GM23248 (cell line): ENCODE measurements at regions not wholly inside any gene's neighbourhood (a gene's known extent, or its start where the extent isn't known, plus 50 kb on each side); places are given as distances from the start of the nearest gene placed in this dataset.
"Not testable (repeated sequence)": the region's sequence is repeated elsewhere in the genome, so short reads cannot be mapped to it uniquely, and the experiment has no call there.

Source experiments
- DNase-seq: peaks from one replicate; pipeline ENCODE4 v3.0.0-alpha.2; 2015
- H2AFZ ChIP-seq: fragments of 200-600 bp; sonication (generic); 2 replicates; pipeline ENCODE4 v1.6.1; 2016; ENCODE audit warnings: antibody characterized with exemption
- H3F3A ChIP-seq: fragments of 200-600 bp; sonication (generic); 2 replicates; pipeline ENCODE4 v1.6.1; 2016; ENCODE audit warnings: mild to moderate bottlenecking, antibody characterized with exemption, mixed run types; ENCODE audit not compliant: insufficient read depth
- H3K27ac ChIP-seq: fragments of 200-600 bp; sonication (generic); 2 replicates; pipeline ENCODE4 v1.5.1; 2016; ENCODE audit warnings: mild to moderate bottlenecking
- H3K27me3 ChIP-seq: fragments of 200-600 bp; sonication (generic); replicated peaks from 2 replicates; pipeline ENCODE4 v1.6.1; 2016; ENCODE audit warnings: mild to moderate bottlenecking; ENCODE audit not compliant: insufficient read depth
- H3K36me3 ChIP-seq: fragments of 200-600 bp; sonication (generic); 2 replicates; pipeline ENCODE4 v1.6.1; 2016; ENCODE audit warnings: low read depth, mild to moderate bottlenecking
- H3K4me1 ChIP-seq: fragments of 200-600 bp; sonication (generic); 2 replicates; pipeline ENCODE4 v1.6.1; 2016; ENCODE audit warnings: mild to moderate bottlenecking; ENCODE audit not compliant: insufficient read depth
- H3K4me2 ChIP-seq: fragments of 200-600 bp; sonication (generic); one replicate; pipeline ENCODE4 v1.6.1; 2016; ENCODE audit warnings: mild to moderate bottlenecking; ENCODE audit not compliant: unreplicated experiment
- H3K4me3 ChIP-seq: fragments of 200-600 bp; sonication (generic); 2 replicates; pipeline ENCODE4 v1.5.1; 2016; ENCODE audit warnings: mild to moderate bottlenecking
- H3K79me2 ChIP-seq: fragments of 200-600 bp; sonication (generic); 2 replicates; pipeline ENCODE4 v1.6.1; 2016; ENCODE audit warnings: mild to moderate bottlenecking; ENCODE audit not compliant: insufficient read depth
- H3K9ac ChIP-seq: fragments of 200-600 bp; sonication (generic); 2 replicates; pipeline ENCODE4 v1.6.1; 2016; ENCODE audit warnings: mild to moderate bottlenecking
- H3K9me2 ChIP-seq: fragments of 200-600 bp; sonication (generic); 2 replicates; pipeline ENCODE4 v1.6.1; 2016; ENCODE audit warnings: mixed run types, mild to moderate bottlenecking, moderate library complexity; ENCODE audit not compliant: insufficient read depth
- H3K9me3 ChIP-seq: fragments of 200-600 bp; sonication (generic); one replicate; pipeline ENCODE4 v1.6.1; 2017; ENCODE audit warnings: low read depth
- H4K20me1 ChIP-seq: fragments of 200-600 bp; sonication (generic); 2 replicates; pipeline ENCODE4 v1.6.0; 2016; ENCODE audit not compliant: insufficient read depth
- EZH2 ChIP-seq: fragments of 200-600 bp; sonication (generic); IDR thresholded peaks from 2 replicates; pipeline ENCODE4 v1.6.1; 2018; ENCODE audit warnings: antibody characterized with exemption, mild to moderate bottlenecking; ENCODE audit not compliant: insufficient read depth, poor library complexity, severe bottlenecking
- EZH2phosphoT487 ChIP-seq: fragments of 200-600 bp; sonication (generic); IDR thresholded peaks from 2 replicates; pipeline ENCODE4 v1.6.1; 2018; ENCODE audit warnings: antibody characterized with exemption, moderate library complexity, mild to moderate bottlenecking, low read depth; ENCODE audit not compliant: insufficient read depth
- WGBS, 2 experiments: methylation state at CpG; one replicate each; pipeline ENCODE4 v1.1.6; 2015 to 2017; ENCODE audit warnings: low lambda C conversion rate in 2 of 2, low coverage in 1 of 2; ENCODE audit errors: missing lambda C conversion rate in 2 of 2; 5-methylcytosine and 5-hydroxymethylcytosine counted together
- in situ Hi-C: fragments of 300-500 bp; cut with MboI; formaldehyde crosslinking; loops from 2 replicates; pipeline ENCODE4 v1.15.0; 2020

DNA sequence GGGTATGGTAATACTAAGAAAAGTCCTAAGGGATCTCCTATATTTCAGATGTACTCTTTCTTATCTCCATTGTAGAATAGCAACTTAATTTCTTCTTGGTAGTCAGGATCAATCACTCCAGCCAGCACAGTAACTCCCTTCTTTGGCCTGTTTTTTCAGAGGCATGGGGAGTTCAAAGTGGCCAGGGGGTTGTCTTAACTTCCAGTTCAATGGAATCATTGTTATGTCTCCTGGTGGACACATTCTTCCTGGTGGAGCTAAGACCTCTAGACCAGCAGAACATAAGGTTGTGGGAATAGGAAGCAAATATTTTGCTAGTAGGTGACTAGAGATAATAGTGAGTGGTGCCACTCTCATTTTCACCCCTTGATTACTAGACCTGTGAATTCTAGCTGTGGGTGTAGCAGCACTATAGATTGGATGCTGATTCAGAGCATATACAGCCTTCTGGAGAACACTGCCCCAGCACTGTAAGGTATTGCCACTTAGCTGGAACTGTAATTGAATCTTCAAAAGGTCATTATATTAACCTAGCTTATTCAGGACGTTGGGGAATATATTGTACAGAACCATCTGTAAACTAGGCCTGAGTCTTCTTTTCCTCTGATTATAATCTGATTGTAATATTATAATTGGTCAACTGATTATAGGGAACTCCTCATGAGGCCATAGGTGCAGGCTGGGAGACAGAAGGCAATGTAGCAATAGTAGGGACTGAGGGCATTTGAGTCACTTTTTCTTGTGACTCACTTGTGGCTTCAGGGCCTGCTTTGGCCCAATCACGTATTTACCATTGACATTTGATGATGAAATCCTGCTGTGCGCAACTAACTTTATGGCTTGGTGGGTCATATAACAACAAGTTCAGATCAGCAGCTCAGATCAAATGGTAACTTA, 60.2 kb upstream of the ATP2B1 start:
- TF ChIP-seq EZH2, result no peak
- TF ChIP-seq EZH2phosphoT487, result no peak
- Histone ChIP-seq H3K4me3 (no peak overlapping the region), H2AFZ (no peak overlapping the region), H3K27me3 (no peaks in the 10 kb centered on the region), H3K36me3 (no peaks in the 10 kb centered on the region), H3K4me1 (peaks cover 16% of the 10 kb centered on the region), H3K9ac (no peak overlapping the region), H3K79me2 (no peaks in the 10 kb centered on the region), H3K27ac (peak overlapping the region; percentile 72), H3K4me2 (no peak overlapping the region), H3F3A (peaks cover 22% of the 10 kb centered on the region), H4K20me1 (no peaks in the 10 kb centered on the region), H3K9me2 (no peaks in the 10 kb centered on the region), H3K9me3 (no peaks in the 10 kb centered on the region)
- WGBS, 2 experiments, result 1 to 4% methylated on average over 3 of the region's 3 CpGs
- in situ Hi-C loops, result no loop called here
- DNase-seq, result peak; percentile 98

DNA sequence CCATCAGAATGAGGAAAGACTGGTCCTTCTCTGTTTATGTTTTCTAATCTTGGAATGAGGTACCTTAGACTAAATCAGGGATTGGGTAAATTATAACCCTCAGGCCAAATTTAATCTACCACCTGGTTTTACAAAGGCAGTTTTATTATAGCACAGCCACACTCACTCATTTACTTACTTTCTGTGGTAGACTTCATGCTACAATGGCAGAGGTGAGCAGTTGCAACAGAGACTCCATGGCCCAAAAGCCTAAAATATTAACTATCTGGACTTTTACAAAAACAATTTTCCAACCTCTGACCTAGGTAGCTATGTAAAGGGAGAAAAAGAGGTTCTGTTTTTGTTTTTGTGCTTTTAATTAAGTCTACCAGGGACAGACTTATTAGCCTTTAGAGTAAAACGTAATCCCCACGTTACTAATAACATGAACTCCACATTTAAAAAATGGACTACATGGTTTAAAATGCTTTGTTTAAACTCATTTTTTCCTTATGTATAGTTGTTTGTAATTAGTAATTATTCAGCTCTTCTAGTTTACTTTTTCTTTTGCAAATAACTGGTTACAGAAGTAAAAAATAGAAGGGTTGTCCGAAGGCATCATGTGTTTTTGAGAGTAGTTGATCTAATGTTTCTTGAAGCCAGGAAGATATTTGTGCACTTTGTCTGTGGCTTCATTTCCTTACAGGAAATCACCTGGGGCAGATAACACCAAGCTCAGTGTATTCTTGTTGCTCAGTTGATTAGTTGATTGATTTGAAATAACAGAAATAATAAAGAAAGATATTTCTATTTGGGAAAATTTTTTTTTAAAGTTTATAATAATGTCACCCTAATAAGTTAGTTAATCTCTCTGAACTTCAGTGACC, 57.6 kb upstream of the ATP2B1 start:
- in situ Hi-C loops, result no loop called here

DNA sequence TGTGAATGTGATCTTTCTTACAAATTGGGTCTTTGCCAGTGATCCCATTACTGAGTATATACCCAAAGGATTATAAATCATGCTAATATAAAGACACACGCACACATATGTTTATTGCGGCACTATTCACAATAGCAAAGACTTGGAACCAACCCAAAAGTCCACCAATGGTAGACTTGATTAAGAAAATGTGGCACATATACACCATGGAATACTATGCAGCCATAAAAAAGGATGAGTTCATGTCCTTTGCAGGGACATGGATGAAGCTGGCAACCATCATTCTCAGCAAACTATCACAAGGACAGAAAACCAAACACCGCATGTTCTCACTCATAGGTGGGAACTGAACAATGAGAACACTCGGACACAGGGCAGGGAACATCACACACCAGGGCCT, 55.5 kb upstream of the ATP2B1 start:
- H3K27ac ChIP-seq, H2AFZ ChIP-seq, in situ Hi-C loops, H3K9ac ChIP-seq, H3K9me3 ChIP-seq, H4K20me1 ChIP-seq, H3K27me3 ChIP-seq, H3F3A ChIP-seq, H3K4me3 ChIP-seq, H3K79me2 ChIP-seq, H3K4me2 ChIP-seq, H3K4me1 ChIP-seq, H3K9me2 ChIP-seq, DNase-seq, H3K36me3 ChIP-seq: not testable (repeated sequence)
- 93 to 96% methylated on average over 4 of the region's 4 CpGs for WGBS, 2 experiments

More for the DNA sequence above, 57.6 kb upstream of the ATP2B1 start:
- H3K36me3 ChIP-seq, result no peaks in the 10 kb centered on the region
- no peaks in the 10 kb centered on the region for H3K79me2 ChIP-seq
- no peak overlapping the region for H3K4me3 ChIP-seq
- H3K4me1 ChIP-seq, result peaks cover 16% of the 10 kb centered on the region
- no peak overlapping the region for H2AFZ ChIP-seq
- no peaks in the 10 kb centered on the region for H3K27me3 ChIP-seq
- no peak overlapping the region for H3K4me2 ChIP-seq
- H3F3A ChIP-seq, result peaks cover 22% of the 10 kb centered on the region
- 85 to 92% methylated on average over 3 of the region's 3 CpGs for WGBS, 2 experiments
- no peak for TF ChIP-seq EZH2phosphoT487
- no peak for TF ChIP-seq EZH2
- no peaks in the 10 kb centered on the region for H3K9me2 ChIP-seq
- no peak overlapping the region for H3K27ac ChIP-seq
- no peak overlapping the region for H3K9ac ChIP-seq
- no peaks in the 10 kb centered on the region for H4K20me1 ChIP-seq
- no peak for DNase-seq
- no peaks in the 10 kb centered on the region for H3K9me3 ChIP-seq

DNA sequence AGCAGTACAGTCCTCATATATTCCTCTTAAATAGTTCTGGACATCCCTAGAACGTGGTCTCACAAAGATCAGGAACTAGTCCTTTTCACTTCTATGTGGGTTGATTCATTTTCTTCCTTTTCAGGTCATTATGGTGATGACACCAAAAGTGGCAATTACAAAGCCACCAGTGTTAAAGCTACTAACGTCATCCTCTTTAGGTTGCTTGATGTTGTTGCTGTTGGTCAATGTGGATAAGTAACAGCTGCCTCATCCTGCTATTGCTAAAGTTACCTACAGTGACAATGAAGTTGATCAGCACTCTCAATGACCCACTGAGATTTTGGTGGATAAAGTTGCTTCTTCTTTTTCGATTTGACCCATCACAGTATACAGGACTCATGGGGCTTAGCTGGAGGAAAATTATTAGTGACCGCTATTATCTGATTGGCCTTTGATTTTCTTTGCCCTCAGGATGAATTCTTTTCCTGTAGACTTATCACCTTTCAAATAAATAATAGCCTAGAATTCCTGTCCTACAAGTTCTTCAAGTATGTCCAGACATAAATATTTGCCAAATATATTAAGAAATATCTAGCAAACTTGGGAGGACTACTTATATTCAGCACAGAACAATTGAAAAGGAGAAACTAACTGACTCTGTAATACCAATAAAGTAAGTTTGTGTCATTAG, 54.0 kb upstream of the ATP2B1 start:
- no peak for TF ChIP-seq EZH2phosphoT487
- no peak for TF ChIP-seq EZH2
- no peaks in the 10 kb centered on the region for H3K9me2 ChIP-seq
- 77 to 81% methylated on average over 4 of the region's 4 CpGs for WGBS, 2 experiments
- no peak overlapping the region for H3K27ac ChIP-seq
- no peak overlapping the region for H2AFZ ChIP-seq
- peaks cover 2% of the 10 kb centered on the region for H3K4me1 ChIP-seq
- H4K20me1 ChIP-seq, result no peaks in the 10 kb centered on the region
- no peak overlapping the region for H3K4me2 ChIP-seq
- H3K27me3 ChIP-seq, result no peaks in the 10 kb centered on the region
- no peaks in the 10 kb centered on the region for H3K9me3 ChIP-seq
- no peak overlapping the region for H3K4me3 ChIP-seq
- no peaks in the 10 kb centered on the region for H3K36me3 ChIP-seq
- H3K79me2 ChIP-seq, result no peaks in the 10 kb centered on the region
- peaks cover under 1% of the 10 kb centered on the region; the same call in 1 of the 2 replicates for H3F3A ChIP-seq
- DNase-seq, result no peak
- no peak overlapping the region for H3K9ac ChIP-seq
- in situ Hi-C loops, result no loop called here
